Neural crest cell (in vitro differentiated cells): ENCODE measurements at regions not wholly inside any gene's neighbourhood (a gene's known extent, or its start where the extent isn't known, plus 50 kb on each side); places are given as distances from the start of the nearest gene placed in this dataset.

Experiments
- DNase-seq: peaks from one replicate; pipeline ENCODE4 v3.0.0; 2021; ENCODE audit warnings: low read depth, mixed read lengths, low spot score
- H3K27ac Mint-ChIP-seq: one replicate; pipeline ENCODE4 v1.8.0; 2021; ENCODE audit warnings: mild to moderate bottlenecking, mixed read lengths; ENCODE audit not compliant: unreplicated experiment
- H3K27me3 Mint-ChIP-seq: 2 replicates; pipeline ENCODE4 v1.8.0; 2021; ENCODE audit warnings: low read depth, mild to moderate bottlenecking, mixed read lengths
- H3K36me3 Mint-ChIP-seq: 2 replicates; pipeline ENCODE4 v1.8.0; 2021; ENCODE audit warnings: low read depth, mild to moderate bottlenecking, mixed read lengths
- H3K4me1 Mint-ChIP-seq: 2 replicates; pipeline ENCODE4 v1.8.0; 2021; ENCODE audit warnings: mixed read lengths
- H3K4me3 Mint-ChIP-seq: one replicate; pipeline ENCODE4 v1.8.0; 2021; ENCODE audit warnings: mild to moderate bottlenecking, mixed read lengths
- H3K9me3 Mint-ChIP-seq: 2 replicates; pipeline ENCODE4 v1.8.0; 2021; ENCODE audit warnings: mixed read lengths
- TF ChIP-seq, protein P1 (sequence below): fragments of 200-600 bp; sonication (generic); conservative IDR thresholded peaks from 2 replicates; pipeline ENCODE4 v1.5.0; 2021; ENCODE audit warnings: antibody characterized with exemption, mild to moderate bottlenecking

DNA sequence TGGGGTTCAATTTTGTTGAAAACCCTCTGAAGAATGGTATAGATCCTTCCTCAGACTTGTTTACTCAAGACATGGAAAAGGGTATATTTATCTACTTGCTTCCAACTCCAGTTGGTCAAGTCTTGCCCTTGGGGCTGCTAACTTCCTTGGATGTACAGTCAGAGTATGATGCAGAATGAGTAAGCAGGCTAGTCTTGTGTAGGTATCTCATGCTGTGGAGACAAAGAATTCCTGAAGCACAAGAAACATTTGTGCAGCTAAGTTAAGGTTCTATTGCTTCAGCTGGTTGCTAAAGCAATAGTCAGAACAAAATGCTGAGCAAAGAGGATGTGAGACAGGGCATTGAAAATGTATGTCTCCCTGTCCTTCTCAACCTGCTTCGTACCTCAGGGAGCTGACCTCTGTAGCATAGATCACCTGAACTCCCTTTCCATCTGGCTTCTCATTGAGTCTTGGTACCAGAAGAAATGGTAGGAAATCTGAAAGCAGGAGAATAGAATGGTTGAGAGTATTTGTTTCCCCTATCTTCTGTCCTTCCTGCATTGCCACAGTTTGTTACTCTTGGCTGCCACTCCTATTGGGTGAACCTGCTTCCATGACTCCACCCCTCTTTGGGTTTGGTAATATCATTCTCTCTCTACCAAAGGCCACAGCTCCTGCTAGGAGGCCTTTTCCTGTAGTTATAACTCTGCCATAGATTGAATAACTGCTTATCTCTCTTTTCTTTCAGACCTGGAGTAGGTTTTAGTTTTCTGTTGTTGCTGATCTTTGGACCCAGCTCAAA is 346.0 kb downstream of the PHF14 start:
- H3K4me1 Mint-ChIP-seq = peaks cover 14% of the 10 kb centered on the region
- no peak overlapping the region for H3K4me3 Mint-ChIP-seq
- DNase-seq = no peak
- no peak overlapping the region for H3K27ac Mint-ChIP-seq
- peaks cover 2% of the 10 kb centered on the region for H3K9me3 Mint-ChIP-seq
- no peaks in the 10 kb centered on the region for H3K27me3 Mint-ChIP-seq
- TF ChIP-seq, protein P1, sequence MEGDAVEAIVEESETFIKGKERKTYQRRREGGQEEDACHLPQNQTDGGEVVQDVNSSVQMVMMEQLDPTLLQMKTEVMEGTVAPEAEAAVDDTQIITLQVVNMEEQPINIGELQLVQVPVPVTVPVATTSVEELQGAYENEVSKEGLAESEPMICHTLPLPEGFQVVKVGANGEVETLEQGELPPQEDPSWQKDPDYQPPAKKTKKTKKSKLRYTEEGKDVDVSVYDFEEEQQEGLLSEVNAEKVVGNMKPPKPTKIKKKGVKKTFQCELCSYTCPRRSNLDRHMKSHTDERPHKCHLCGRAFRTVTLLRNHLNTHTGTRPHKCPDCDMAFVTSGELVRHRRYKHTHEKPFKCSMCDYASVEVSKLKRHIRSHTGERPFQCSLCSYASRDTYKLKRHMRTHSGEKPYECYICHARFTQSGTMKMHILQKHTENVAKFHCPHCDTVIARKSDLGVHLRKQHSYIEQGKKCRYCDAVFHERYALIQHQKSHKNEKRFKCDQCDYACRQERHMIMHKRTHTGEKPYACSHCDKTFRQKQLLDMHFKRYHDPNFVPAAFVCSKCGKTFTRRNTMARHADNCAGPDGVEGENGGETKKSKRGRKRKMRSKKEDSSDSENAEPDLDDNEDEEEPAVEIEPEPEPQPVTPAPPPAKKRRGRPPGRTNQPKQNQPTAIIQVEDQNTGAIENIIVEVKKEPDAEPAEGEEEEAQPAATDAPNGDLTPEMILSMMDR = no peak
- H3K36me3 Mint-ChIP-seq = peaks cover 3% of the 10 kb centered on the region
